ENCODE measurements at regions not wholly inside any gene's neighbourhood (a gene's known extent, or its start where the extent isn't known, plus 50 kb on each side); places are given as distances from the start of the nearest gene placed in this dataset.
"Not testable (repeated sequence)": the region's sequence is repeated elsewhere in the genome, so short reads cannot be mapped to it uniquely, and the experiment has no call there.

DNA sequence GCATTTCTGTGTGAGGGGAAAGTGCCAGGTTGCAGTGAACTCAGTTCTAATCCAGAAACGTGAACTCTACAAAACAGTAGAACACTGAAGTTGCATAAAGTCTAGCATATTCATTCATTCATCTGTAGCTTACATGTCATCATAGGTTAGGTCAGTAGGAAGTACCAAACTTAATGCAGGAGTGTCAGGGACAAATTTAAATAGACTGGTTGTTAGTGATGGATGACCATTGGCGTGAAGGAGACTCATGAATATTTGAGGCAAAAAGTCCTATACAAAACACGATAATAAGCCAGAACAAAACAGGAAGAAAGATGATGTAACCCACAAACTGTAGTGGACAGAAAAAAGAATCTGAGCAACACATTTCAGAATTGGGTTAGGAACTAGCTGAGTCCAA, 592.8 kb upstream of the PCDH10 start:
- DNase-seq = no peak

DNA sequence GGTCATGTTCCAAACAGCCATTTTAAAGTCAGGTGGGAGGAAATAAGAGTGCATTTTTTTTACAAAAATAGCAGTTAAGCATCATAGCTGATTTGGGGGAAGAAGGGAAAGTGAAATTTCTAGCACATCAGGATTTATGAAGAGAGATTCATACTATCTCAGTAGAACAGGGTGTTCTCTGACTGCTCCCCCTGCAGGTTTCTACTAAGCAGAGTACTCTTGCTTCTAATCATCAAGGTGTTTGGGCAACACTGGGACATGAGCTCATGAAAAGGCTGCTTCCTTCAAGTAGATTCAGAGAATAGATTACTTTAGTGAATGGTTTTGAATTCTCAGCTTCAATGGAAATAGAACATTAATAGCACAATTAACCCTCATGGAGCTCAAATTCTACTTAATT, 591.4 kb upstream of the PCDH10 start:
- no peak for DNase-seq

DNA sequence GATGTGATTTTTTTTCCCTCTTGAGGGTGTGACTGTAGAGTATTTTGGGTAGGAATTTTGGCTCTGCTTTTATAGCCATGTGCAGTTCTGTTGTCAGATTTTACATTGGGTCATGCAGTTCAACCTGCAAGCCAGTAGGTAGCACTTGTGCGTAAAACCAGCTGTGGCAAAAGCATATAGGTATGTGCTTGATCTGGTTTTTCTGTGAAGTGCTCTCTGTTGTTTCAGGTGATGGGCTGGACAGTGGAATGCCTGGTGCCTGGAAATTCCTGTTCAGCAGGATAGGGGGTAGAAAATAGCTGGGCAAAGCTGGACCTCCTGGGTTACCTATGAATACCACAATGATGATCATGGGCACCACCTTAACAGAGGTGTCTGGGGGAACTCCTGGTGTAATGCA, 584.2 kb upstream of the PCDH10 start:
- peak in 1 of 2 experiments; percentile 14 for DNase-seq

DNA sequence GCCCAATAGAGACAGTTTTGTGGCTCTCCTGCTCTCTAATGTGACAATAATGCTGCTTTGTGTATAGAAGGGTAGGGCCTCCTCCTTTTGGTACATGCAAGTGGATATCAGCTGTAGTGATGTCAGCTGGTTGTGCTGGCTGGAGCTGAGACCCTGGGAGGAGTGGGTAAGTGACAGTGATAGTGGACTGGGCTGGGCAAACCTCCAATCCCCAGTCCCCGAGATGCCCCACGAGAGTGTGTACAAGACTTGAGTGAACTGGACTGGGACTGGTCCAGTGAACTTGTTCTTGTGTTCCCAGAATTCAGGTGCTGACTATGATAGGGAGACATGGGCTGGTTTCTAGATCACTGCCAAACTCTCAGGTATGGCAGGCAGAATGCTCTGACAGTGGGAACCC, 583.6 kb upstream of the PCDH10 start:
- DNase-seq = no peak

DNA sequence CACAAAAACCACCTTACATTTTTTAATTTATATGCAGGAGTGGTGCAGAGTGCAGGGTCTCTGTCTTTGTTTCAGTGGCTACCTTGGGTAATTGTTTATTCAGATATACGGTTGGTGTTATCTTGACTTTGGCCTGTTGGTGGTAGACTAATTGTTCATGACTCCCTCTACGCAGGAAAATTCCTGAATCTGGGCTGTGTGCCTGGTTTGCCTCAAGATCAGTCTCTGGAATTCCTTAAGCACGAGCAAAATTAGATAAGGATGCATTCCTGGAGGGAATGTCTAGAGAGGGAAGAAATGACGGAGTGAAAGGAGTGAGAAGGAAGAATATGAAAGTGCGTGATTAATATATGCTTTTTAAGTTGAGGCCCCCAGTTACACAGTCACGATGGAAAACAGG, 576.9 kb upstream of the PCDH10 start:
- no peak for DNase-seq

DNA sequence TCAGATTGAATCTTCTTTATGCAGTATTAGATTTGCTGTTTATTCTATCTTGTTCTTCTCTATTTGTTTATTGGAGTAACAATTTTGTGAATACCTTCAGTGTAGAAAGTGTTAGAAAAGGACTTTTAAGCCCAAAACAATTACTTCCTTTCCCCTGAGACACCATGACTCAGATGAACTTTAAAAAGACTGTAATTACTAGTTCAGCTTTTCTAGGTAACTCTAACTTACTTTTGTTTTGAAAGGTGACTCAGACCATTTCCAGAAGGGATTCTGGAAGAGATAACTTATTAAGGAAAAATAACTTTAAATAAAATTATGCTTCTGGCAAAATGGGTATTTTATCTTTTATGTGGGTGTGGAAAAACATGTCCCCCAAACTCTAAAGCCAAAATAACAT, 561.5 kb upstream of the PCDH10 start:
- no peak for DNase-seq

DNA sequence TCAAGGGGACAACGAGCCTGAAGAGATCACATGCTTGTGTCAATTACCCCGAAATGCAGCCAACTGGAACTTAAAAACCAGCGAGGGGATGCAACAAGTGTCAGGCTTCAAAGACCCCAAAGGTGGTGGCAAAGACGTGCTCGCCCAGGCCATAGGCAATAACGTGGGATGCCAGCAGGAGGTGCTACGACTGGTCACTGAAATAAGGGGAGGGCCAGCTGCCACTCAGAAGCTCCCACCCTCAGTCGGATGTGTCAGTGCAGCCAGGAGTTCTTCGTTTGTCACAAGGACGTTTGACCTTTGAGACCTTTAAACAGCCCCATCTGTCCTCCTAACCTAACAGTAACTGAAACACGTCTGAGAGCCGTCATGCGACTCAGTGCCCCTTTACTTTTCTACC, 556.8 kb upstream of the PCDH10 start:
- DNase-seq = no peak

DNA sequence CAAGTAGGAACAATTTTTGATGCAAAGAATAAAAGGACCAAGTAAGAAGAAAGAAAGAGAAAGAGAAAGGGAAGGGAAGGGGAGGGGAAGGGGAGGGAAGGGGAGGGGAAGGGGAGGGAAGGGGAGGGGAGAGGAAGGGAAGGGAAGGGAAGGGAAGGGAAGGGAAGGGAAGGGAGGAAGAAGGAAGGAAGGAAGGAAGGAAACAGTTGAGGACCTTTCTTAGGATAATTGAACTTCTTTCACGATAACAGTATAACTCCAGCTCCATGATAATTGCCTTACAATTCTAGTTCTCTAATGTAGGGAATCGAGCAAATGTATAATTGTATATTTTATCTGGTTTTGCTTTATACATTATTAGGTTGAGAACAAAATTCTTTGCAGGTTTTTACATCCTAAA, 556.2 kb upstream of the PCDH10 start:
- DNase-seq = no peak

DNA sequence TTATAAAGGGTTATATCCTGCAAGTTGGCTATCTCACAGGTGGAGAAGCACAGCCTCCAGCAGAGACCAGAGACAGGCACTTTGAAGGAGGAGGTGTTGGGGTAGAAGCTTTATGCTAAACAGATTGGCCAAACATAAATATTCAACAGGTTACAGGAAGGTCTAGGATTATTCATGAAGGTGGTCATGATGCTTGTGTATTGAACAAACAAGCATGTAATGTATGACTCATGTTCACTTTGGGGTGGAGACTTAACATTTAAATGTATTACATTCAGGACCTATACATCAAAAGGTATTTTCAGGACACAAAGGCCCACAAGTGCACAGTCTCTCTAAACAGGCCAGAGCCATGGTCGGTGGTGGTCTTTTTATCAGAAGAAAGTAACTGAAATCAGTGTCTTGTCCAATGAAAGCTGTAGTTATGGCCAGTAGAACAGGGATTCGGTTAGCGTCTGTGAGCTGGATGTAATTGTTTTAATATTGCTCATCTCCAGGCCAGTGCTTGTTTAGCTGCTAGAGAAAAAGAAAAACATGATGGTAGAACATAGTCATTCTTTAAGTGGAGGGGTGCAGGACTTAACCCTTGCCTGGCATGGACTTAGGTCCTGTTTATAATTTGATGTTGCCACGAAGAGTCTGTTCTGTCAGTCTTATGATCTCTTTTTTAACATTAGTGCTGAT, 555.2 kb upstream of the PCDH10 start:
- no peak for DNase-seq

DNA sequence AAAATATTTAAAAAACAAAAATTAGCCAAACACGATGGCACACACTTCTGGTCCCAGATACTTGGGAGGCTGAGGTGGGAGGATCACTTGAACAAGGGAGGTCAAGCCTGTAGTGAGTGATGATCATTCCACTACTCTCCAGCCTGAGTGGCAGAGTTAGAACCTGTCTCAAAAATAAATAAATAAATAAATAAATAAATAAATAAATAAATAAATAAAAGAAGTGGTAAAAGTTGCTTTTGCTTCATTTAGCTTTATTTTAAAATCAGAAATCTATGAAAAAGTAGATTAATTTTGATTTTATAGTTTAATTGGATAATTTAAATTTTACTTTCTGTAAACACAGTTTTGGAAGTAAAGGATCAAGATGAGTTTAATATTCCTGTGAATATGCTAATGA, 552.9 kb upstream of the PCDH10 start:
- DNase-seq = no peak

DNA sequence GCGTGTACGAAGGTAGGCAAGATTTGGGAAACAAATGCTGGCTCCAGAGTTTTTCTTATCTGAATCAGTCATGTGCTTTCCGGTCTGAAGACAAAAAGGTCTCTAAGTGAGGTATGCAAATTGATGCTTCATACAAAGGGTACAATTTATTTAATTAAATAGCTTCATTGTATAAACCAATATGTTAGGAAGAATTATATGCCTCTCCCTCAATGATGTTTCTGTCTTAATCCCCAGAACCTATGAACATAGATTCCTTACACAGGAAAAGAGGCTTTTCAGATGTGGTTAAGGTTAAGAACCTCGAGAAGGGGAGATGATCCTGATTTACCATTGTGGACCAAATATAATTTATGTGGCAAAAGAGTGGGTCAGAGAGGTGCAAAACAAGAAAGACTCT, 543.5 kb upstream of the PCDH10 start:
- peak; percentile 16 for DNase-seq

DNA sequence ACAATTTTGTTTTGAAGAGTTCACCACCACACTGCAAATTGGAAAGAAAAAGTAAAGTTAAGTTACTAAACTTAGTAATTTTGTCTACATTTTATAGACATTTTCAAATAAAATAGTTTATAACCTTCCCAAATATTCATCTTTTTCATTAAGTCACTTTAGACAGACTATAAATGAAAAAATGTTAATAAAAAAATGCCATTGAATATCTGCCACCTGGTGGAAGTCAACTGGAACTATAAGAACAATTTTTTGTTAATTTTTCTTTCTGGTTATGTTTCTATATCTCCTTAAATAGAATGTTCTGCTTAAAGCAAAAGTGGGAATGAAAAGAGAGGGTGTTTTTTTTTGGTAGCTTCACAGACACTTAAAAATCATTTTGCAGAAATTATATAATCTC, 534.4 kb upstream of the PCDH10 start:
- DNase-seq = no peak

DNA sequence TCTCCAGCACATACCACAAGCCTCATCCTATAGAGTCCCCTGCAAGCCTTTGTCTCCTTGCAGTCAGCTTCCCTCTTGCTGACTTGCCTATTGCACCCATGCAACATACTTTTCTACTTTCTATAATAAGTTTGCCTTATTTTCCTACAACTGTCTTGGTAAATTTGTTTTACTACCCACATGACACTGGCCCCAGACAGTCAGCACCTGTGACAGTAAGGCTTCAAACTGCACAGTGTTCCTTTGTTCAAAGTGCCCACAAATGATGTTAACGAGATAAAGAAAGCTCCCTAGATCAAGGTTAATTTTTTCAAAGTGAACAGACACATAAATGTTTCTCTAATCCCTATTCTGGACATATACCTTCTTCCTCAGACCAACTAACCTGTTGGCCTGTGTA, 529.1 kb upstream of the PCDH10 start:
- peak; percentile 55 to 56 for DNase-seq

DNA sequence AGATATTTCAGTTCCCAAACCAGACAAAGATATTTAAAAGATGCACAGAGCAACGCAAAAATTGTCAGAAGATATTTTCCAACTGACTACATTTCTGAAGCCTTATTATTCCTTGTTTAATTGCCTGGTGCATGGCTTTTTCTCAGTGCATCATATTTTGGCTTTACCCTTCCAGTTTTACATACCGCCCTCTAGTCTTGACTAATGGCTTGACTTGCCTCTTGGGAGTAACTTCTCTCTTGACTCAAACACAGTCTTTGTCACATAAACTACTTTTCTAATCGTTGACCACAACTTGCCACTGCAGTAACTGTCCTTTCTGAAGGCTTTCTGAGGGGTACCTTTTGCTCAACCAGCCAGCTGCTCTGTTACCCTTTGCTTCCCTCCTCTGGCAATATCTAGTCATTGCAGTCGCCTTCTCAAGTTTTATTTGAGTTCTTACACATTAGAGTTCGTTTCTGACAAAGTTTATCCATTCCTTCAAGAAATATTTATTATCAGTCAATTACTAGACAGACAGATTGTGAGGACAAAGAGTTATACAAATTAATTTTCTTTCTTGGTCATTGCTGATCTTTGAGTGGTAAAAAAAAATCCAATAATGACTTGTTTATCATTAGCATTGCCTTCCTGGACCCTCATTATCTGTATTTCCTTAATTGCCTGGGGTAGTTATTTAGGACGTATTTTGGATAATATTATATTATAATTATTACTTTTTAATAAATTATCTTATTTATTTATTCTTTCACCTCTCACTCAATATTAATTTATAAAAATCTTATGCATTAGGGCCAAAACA, 506.9 kb upstream of the PCDH10 start:
- DNase-seq = peak; percentile 33 to 68

DNA sequence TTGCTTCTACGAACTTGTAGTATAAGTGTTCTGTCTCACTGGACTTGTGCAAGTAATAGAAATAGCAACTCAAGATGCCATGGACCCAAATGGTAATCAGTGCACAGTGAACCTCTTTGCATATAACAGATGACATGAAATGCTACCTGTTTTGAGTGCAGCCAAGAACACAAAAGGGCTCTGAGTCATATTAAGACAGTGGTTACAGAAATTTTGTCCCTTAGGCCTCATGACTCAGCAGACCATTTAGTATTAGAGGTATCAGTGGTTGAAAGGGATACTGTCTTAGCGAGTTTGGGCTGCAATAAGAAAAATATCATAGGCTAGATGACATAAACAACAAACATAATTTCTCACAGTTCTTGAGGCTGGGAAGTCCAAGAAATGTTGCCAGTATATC, 502.9 kb upstream of the PCDH10 start:
- no peak for DNase-seq

DNA sequence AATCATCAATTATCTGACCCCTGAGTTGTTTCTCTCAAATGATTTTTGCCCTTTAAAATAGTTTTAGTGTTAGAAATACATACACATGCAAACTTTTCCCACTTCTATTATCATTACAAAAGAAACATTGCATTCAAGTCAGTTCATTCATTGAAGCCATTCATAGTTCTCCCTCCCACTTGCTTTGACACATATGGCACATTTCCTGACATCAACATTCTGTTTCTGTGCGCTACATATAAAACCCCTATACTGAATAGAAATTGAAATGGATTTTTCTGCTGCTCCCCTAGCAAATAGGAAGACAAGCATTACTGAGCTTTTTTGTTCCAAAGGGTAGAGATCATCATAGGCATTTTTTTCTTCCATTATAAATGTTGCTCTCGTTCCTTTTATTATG, 497.9 kb upstream of the PCDH10 start:
- no peak for DNase-seq

DNA sequence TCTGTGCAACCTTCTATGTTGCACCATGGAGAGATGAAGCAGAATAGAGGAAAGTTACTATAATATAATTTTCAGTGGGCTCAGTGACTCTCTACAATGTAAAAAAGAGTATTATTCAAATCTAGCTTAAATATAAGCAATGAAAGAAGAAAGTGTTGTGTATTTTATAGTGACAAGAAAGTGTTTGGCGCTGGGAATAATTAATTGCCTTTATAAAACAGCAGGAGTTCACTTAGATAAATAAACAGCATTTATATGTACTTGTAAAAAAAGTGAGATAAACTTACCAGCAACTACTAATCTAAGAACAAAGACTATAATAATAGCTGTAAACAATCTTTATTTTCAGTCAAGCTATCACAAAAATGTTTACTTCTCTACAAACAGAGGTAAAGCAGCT, 488.9 kb upstream of the PCDH10 start:
- DNase-seq = no peak

DNA sequence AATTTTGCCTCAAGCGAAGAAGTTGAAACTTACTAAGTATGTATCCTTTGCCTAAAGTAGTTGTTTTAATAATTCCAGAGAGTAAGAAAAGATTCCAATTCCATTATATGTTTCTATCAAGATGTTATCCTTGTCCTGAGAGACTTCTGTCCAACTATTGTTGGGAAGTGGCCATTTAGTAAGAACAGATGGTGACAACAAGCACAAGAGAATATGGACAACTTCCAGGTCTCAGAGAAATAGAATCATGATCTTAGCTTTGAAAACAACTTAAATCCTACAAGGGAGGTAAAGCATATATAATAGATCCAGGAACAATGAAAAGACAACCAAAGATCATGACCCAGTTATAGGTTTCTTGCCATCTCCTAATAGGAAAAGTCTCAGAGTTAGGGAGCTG, 486.6 kb upstream of the PCDH10 start:
- DNase-seq = no peak

DNA sequence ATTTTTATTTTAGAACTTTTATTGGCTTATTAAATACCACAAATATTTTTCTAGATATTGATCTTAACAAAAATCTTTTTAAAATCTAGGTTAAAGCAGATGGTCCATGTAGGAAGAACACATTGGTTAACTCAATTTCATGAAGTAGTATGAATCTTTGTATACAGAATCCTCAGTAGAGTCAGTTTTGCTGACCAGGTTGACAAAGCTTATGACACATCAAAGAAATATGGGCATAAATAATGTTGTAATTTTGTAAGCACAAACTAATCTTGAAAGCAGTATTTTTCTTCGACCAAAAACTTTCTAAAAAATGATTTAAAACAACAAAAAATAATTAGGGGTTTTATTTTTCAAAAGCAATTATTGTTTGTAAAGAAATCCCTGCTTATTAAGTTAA, 479.3 kb upstream of the PCDH10 start:
- no peak for DNase-seq

DNA sequence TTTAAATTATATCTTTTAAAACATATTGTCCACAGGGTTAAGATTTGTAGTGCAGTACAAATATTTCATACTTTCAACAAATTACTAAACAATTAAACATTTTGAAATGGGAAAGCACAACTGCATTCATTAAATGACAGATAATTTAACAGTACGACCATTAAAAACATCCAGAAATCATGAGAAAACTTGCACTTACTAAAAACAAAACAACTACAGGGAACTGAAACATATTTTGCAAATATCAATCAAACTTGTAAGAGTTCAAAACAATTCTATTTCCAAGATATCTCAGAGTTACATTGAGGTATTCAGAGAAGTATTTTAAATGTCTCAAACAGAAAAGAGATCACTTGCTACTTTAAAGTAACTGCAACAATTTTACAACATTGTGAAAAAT, 478.5 kb upstream of the PCDH10 start:
- DNase-seq = no peak

DNA sequence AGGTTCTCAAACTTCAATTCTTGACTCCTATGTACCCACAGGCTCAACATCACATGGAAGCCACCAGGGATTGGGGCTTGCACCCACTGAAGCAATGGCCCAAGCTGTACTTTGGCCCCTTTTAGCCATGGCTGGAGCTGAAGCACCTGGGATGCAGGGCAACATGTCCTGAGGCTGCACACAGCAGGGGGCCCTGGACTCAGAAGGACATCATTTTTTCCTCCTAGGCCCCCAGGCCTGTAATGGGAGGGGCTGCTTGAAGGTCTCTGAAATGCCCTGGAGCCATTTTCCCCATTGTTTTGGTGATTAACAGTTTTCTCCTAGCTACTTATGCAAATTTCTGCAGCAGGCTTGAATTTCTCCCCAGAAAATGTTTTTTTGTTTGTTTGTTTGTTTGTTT, 465.1 kb upstream of the PCDH10 start:
- no peak for DNase-seq

DNA sequence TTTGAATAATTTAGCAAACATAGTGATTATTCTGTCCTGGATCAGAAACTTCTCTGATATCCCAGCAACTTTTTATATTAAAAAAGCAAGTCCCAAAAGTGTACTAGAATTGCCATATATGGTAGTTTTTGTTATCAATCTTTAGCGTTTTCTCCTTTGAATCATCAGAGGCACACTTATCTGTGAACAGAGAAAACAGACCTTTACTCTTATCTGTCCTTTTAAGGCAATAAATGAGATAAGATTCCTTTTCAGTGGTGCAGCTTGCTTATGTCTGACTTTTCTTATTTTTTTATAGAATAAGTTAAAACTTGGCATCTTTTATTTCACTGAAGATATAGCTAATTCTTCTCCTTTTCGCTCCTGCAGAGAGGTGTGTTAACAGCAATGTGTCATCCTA, 458.1 kb upstream of the PCDH10 start:
- no peak for DNase-seq

DNA sequence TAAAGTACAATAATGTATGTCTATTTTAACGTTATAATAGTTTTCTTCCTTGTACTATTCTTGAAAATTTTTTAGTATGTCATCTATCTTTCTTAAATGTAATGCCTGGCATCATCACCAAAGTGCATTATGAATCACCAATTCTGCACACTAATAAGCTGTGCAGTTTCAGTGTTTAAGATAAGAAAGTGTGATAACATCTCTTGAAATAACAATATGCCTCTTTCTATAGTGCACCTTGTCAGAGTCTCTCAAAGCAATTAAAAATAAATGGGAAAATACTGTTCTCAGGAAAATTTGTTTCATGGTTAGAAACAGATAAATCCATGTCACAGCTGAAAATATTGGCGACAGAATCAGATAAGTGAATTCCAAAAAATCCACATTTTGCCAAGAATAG, 457.4 kb upstream of the PCDH10 start:
- DNase-seq = no peak

DNA sequence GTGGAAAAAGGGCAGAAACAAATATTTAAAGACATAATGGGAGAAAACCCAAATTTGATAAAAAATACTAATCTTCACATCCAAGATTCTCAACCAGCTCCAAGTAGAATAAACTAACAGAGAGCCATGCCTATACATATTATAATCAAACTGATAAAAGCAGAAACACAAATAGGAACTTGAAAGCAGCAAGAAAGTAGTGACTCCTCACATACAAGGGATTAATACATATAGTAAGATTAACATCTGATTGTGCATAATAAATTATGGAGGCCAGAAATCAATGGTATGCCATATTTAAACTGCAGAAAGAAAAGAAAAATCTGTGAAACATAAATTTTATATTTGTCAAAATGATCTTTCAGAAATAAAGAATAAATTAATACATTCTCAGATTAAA, 454.3 kb upstream of the PCDH10 start:
- DNase-seq = no peak

DNA sequence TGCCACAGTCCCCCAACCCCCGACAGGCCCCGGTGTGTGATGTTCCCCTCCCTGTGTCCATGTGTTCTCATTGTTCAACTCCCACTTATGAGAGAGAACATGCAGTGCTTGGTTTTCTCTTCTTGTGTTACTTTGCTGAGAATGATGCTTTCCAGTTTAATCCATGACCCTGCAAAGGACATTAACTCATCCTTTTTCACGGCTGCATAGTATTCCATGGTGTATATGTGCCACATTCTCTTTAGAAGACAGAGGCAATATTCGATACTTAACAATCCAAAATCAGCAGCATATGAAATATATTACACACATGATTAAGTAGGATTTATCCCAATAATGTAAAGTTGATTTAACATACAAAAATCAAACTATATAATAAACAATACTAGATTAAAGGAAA, 451.6 kb upstream of the PCDH10 start:
- DNase-seq = not testable (repeated sequence)
